HCT116 (cell line): ENCODE measurements at regions not wholly inside any gene's neighbourhood (a gene's known extent, or its start where the extent isn't known, plus 50 kb on each side); places are given as distances from the start of the nearest gene placed in this dataset.

Source experiments
- ATAC-seq: fragments of 200-7000 bp; cut with Tn5 transposase; 2 replicates; pipeline ENCODE4 v1.9.1; 2020; ENCODE audit warnings: mild to moderate bottlenecking, moderate library complexity
- BruUV-seq: library from RNA; stranded (reverse); fragments of 400-500 nt; replicated peaks from 2 replicates; lab custom pipeline; 2021; lab: Mats Ljungman, UMichigan
- CTCF ChIA-PET: fragments of 300-600 bp; sonication (Branson Sonifier 250); formaldehyde crosslinking; loops from one replicate; lab custom pipeline; 2021; ENCODE audit warnings: antibody characterized with exemption; lab: Charles Lee
- POLR2A ChIA-PET: fragments of 300-600, 350-600 bp; sonication (Branson Sonifier 250); formaldehyde crosslinking; loops from one replicate; lab custom pipeline; 2021; ENCODE audit warnings: antibody characterized with exemption; lab: Charles Lee
- RAD21 ChIA-PET, 2 experiments: fragments of 300-600 bp; sonication (Branson Sonifier 250); formaldehyde crosslinking; loops; one replicate each; lab custom pipeline; 2023; ENCODE audit warnings: low total read pairs in 2 of 2; ENCODE audit not compliant: uncharacterized antibody in 2 of 2, unreplicated experiment in 2 of 2, low non-redundant PET in 1 of 2; lab: Charles Lee
- DNase-seq: peaks from one replicate; pipeline ENCODE4 v3.0.0-alpha.2; 2010; ENCODE audit warnings: low read depth, low spot score
- H2AFZ ChIP-seq: fragments of 200-600 bp; shearing (Covaris generic), sonication (generic); 2 replicates; pipeline ENCODE4 v1.6.1; 2017; ENCODE audit warnings: low read depth, mixed run types, mixed read lengths, antibody characterized with exemption, low read length; ENCODE audit not compliant: poor library complexity, severe bottlenecking
- H3K27ac ChIP-seq: 2 replicates; pipeline ENCODE4 v1.5.1; 2012; ENCODE audit warnings: low read depth, low read length
- H3K27me3 ChIP-seq: fragments of 200-600 bp; sonication (generic); 2 replicates; pipeline ENCODE4 v1.6.1; 2016; ENCODE audit warnings: mixed run types, low read length, mixed read lengths; ENCODE audit not compliant: insufficient read depth
- H3K36me3 ChIP-seq, 2 experiments: fragments of 200-500 bp in 1 of 2; fragments of 200-600 bp in 1 of 2; sonication (Bioruptor generic) in 1 of 2; sonication (generic) in 1 of 2; 2 replicates each; pipeline versions ENCODE4 v1.5.1 to v1.6.1; 2014 to 2016; ENCODE audit warnings: low read length in 2 of 2, inconsistent platforms in 1 of 2, mixed read lengths in 1 of 2, mixed run types in 1 of 2; ENCODE audit not compliant: insufficient read depth in 2 of 2, control insufficient read depth in 1 of 2
- H3K4me1 ChIP-seq, 2 experiments: fragments of 200-600 bp in 1 of 2; sonication (generic) in 1 of 2; 2 replicates each; pipeline versions ENCODE4 v1.5.1 to v1.6.1; 2012 to 2017; ENCODE audit warnings: low read length in 2 of 2, inconsistent platforms in 1 of 2, mild to moderate bottlenecking in 1 of 2, mixed read lengths in 1 of 2, mixed run types in 1 of 2, moderate library complexity in 1 of 2; ENCODE audit not compliant: insufficient read depth in 2 of 2, control insufficient read depth in 1 of 2
- H3K4me2 ChIP-seq: fragments of 200-600 bp; sonication (generic); 2 replicates; pipeline ENCODE4 v1.6.1; 2017; ENCODE audit warnings: mixed run types, low read length, mixed read lengths
- H3K4me3 ChIP-seq, 2 experiments: fragments of 200-600 bp in 1 of 2; sonication (generic) in 1 of 2; replicated peaks in 1 of 2; 2 replicates each; pipeline ENCODE4 v1.5.1; 2011 to 2016; ENCODE audit warnings: low read length in 2 of 2, control low read depth in 1 of 2, low read depth in 1 of 2, mild to moderate bottlenecking in 1 of 2, mixed read lengths in 1 of 2, mixed run types in 1 of 2
- H3K79me2 ChIP-seq: fragments of 200-600 bp; sonication (generic); 2 replicates; pipeline ENCODE4 v1.6.1; 2017; ENCODE audit warnings: mild to moderate bottlenecking, mixed run types, low read length, moderate library complexity, mixed read lengths; ENCODE audit not compliant: insufficient read depth
- H3K9ac ChIP-seq: fragments of 200-600 bp; sonication (generic); 2 replicates; pipeline ENCODE4 v1.6.1; 2016; ENCODE audit warnings: low read length, mixed read lengths
- H3K9me2 ChIP-seq: fragments of 200-600 bp; sonication (generic), shearing (Covaris generic); 2 replicates; pipeline ENCODE4 v1.6.1; 2017; ENCODE audit warnings: mixed run types, mild to moderate bottlenecking, moderate library complexity; ENCODE audit not compliant: insufficient read depth
- H3K9me3 ChIP-seq, 2 experiments: fragments of 200-500 bp in 1 of 2; fragments of 200-600 bp in 1 of 2; sonication (Bioruptor generic) in 1 of 2; sonication (generic) in 1 of 2; 2 replicates each; pipeline ENCODE4 v1.6.1; 2014 to 2017; ENCODE audit warnings: low read length in 2 of 2, mixed read lengths in 2 of 2, inconsistent platforms in 1 of 2, low read depth in 1 of 2, mild to moderate bottlenecking in 1 of 2, mixed run types in 1 of 2, moderate library complexity in 1 of 2; ENCODE audit not compliant: control insufficient read depth in 1 of 2, insufficient read depth in 1 of 2
- H4K20me1 ChIP-seq: fragments of 200-600 bp; sonication (generic), shearing (Covaris generic); 2 replicates; pipeline ENCODE4 v1.6.1; 2017; ENCODE audit warnings: mixed run types, mild to moderate bottlenecking, moderate library complexity; ENCODE audit not compliant: insufficient read depth
- CBX3 ChIP-seq: IDR thresholded peaks from 2 replicates; pipeline ENCODE4 v1.6.1; 2012; ENCODE audit warnings: low read depth
- CEBPB ChIP-seq: IDR thresholded peaks from 2 replicates; pipeline ENCODE4 v1.6.1; 2012; ENCODE audit warnings: low read depth
- CTCF ChIP-seq, 3 experiments: fragments of 200-600 bp in 1 of 3; sonication (generic) in 1 of 3; IDR thresholded peaks in 2 of 3; conservative IDR thresholded peaks in 1 of 3; 2 replicates each; pipeline ENCODE4 v1.5.1; 2012 to 2017; ENCODE audit warnings: low read depth in 2 of 3, low read length in 2 of 3, antibody characterized with exemption in 1 of 3, borderline replicate concordance in 1 of 3, control low read depth in 1 of 3, mild to moderate bottlenecking in 1 of 3, mixed read lengths in 1 of 3, mixed run types in 1 of 3, moderate library complexity in 1 of 3; ENCODE audit not compliant: insufficient read depth in 1 of 3
- EGR1 ChIP-seq: IDR thresholded peaks from 2 replicates; pipeline ENCODE4 v1.6.1; 2012; ENCODE audit warnings: low read depth
- ELF1 ChIP-seq: IDR thresholded peaks from 2 replicates; pipeline ENCODE4 v1.6.1; 2012; ENCODE audit warnings: low read depth, borderline replicate concordance
- EZH2 ChIP-seq: fragments of 200-600 bp; sonication (generic); IDR thresholded peaks from 2 replicates; pipeline ENCODE4 v1.6.1; 2017; ENCODE audit warnings: antibody characterized with exemption, mixed run types
- EZH2phosphoT487 ChIP-seq: fragments of 200-600 bp; IDR thresholded peaks from 2 replicates; pipeline ENCODE4 v1.6.1; 2018; ENCODE audit warnings: antibody characterized with exemption, borderline replicate concordance
- FOSL1 ChIP-seq: IDR thresholded peaks from 2 replicates; pipeline ENCODE4 v1.6.1; 2012; ENCODE audit warnings: low read depth
- JUND ChIP-seq: IDR thresholded peaks from 2 replicates; pipeline ENCODE4 v1.6.1; 2012
- MAX ChIP-seq: IDR thresholded peaks from 2 replicates; pipeline ENCODE4 v1.6.1; 2012
- POLR2AphosphoS5 ChIP-seq: IDR thresholded peaks from 2 replicates; pipeline ENCODE4 v1.6.1; 2011; ENCODE audit warnings: mild to moderate bottlenecking, low read depth, low read length, moderate library complexity
- RAD21 ChIP-seq: IDR thresholded peaks from 2 replicates; pipeline ENCODE4 v1.6.1; 2012; ENCODE audit warnings: low read depth, mild to moderate bottlenecking
- REST ChIP-seq: IDR thresholded peaks from 2 replicates; pipeline ENCODE4 v1.6.1; 2012; ENCODE audit warnings: low read depth
- SP1 ChIP-seq: IDR thresholded peaks from 2 replicates; pipeline ENCODE4 v1.6.1; 2012; ENCODE audit warnings: low read depth
- SRF ChIP-seq: IDR thresholded peaks from 2 replicates; pipeline ENCODE4 v1.6.1; 2012; ENCODE audit warnings: low read depth
- TCF7L2 ChIP-seq: IDR thresholded peaks from 2 replicates; pipeline ENCODE4 v1.7.0; 2011; ENCODE audit warnings: borderline replicate concordance, inconsistent platforms; ENCODE audit not compliant: insufficient read depth, insufficient read length; ENCODE audit errors: extremely low read depth
- ZNF274 ChIP-seq: fragments of 200-500 bp; sonication (Bioruptor generic); IDR thresholded peaks from 2 replicates; pipeline ENCODE4 v1.6.1; 2014; ENCODE audit warnings: mild to moderate bottlenecking, low read depth, low read length, inconsistent platforms
- intact Hi-C: fragments of 100-400 bp; cut with micrococcal nuclease; formaldehyde crosslinking; loops from 2 replicates; pipeline ENCODE4 v1.10.0; 2022

- intact Hi-C loops = no loop called here
- CTCF ChIA-PET = no interaction called here
- ATAC-seq = no peak
These were observed 230.3 kb downstream of the CNTN3 start for GRCh38 chr3:74384159-74384558.

More at GRCh38 chr3:74384159-74384558, 230.3 kb downstream of the CNTN3 start:
- DNase-seq = no peak
- no peaks in the 10 kb centered on the region for H3K27me3 ChIP-seq
- peaks cover 11 to 23% of the 10 kb centered on the region in 2 experiments; a peak in 3 of 4 replicates for H3K9me3 ChIP-seq
- H3K27ac ChIP-seq = no peak overlapping the region
- no peak overlapping the region for H3K4me2 ChIP-seq
- no peaks in the 10 kb centered on the region for H3K4me1 ChIP-seq
- TF ChIP-seq EGR1 (no peak), EZH2phosphoT487 (no peak), MAX (no peak), POLR2AphosphoS5 (no peak), EZH2 (no peak), SRF (no peak), ZNF274 (no peak), SP1 (no peak), CEBPB (no peak), RAD21 (no peak), CTCF (IDR thresholded peaks at IDR 0.05 in 2 of 3, conservative IDR thresholded peaks at IDR 0.05 in 1 of 3; ENCODE audit: borderline replicate concordance in 1 of 3, insufficient read depth in 1 of 3, low read depth in 2 of 3, low read length in 2 of 3) (no peak), FOSL1 (no peak), CBX3 (no peak), TCF7L2 (no peak), REST (no peak), JUND (no peak), ELF1 (no peak)
- RAD21 ChIA-PET = no interaction called here
- H3K79me2 ChIP-seq = no peaks in the 10 kb centered on the region
- no peaks in the 10 kb centered on the region for H3K36me3 ChIP-seq
- no peaks in the 10 kb centered on the region for H3K9me2 ChIP-seq
- no peak overlapping the region for H3K4me3 ChIP-seq
- no peak overlapping the region for H2AFZ ChIP-seq
- BruUV-seq = no TSS peak
- POLR2A ChIA-PET = no interaction called here
- H3K9ac ChIP-seq = no peak overlapping the region
- H4K20me1 ChIP-seq = no peaks in the 10 kb centered on the region
